ENCODE measurements at regions not wholly inside any gene's neighbourhood (a gene's known extent, or its start where the extent isn't known, plus 50 kb on each side); places are given as distances from the start of the nearest gene placed in this dataset.
"Not testable (repeated sequence)": the region's sequence is repeated elsewhere in the genome, so short reads cannot be mapped to it uniquely, and the experiment has no call there.

- H3K4me3 ChIP-seq (ENCODE audit: low read length in 2 of 2): no peak overlapping the region
- no CpG with 5 or more reads among the region's 1 CpG for WGBS, 2 donors (ENCODE audit: extremely low coverage in 2 of 2, insufficient read length in 2 of 2, insufficient replicate concordance in 1 of 2)
Observed at GRCh38 chr1:70586046-70586445, 175.0 kb downstream of the CTH start.

GRCh38 chr1:70587872-70588366 lies 176.9 kb downstream of the CTH start:
- no CpG with 5 or more reads among the region's 3 CpGs for WGBS, 2 donors (ENCODE audit: extremely low coverage in 2 of 2, insufficient read length in 2 of 2, insufficient replicate concordance in 1 of 2)
- Histone ChIP-seq H4K8ac (ENCODE audit: low read depth, low read length) (no peak overlapping the region), H3K9me3 (replicated peaks in 1 of 2; ENCODE audit: control insufficient read depth in 2 of 2, insufficient read depth in 1 of 2, low read depth in 1 of 2, low read length in 2 of 2) (no peaks in the 10 kb centered on the region), H2BK12ac (ENCODE audit: low read length) (no peak overlapping the region), H3K9ac (ENCODE audit: low read depth, low read length, poor library complexity) (no peak overlapping the region), H2BK15ac (ENCODE audit: low read length) (no peak overlapping the region), H3K27me3 (ENCODE audit: control insufficient read depth in 3 of 3, insufficient read depth in 3 of 3, low read depth in 1 of 3, low read length in 3 of 3) (no peaks in the 10 kb centered on the region), H2BK120ac (ENCODE audit: low read depth, low read length) (no peak overlapping the region), H3K27ac (replicated peaks; ENCODE audit: low read length) (no peak overlapping the region), H3K14ac (ENCODE audit: low read length) (no peak overlapping the region), H3K4me3 (ENCODE audit: low read length in 2 of 2) (no peak overlapping the region), H3K4me2 (ENCODE audit: insufficient read depth, low read length, poor library complexity, severe bottlenecking) (no peak overlapping the region), H3K4ac (ENCODE audit: low read length) (no peak overlapping the region), H2AK5ac (ENCODE audit: low read depth, low read length) (no peak overlapping the region), H4K91ac (ENCODE audit: low read depth, low read length, poor library complexity) (no peak overlapping the region), H3K79me1 (ENCODE audit: low read depth, low read length) (no peaks in the 10 kb centered on the region), H2AFZ (ENCODE audit: low read length) (no peak overlapping the region), H2BK5ac (ENCODE audit: low read length) (no peak overlapping the region), H3K4me1 (ENCODE audit: control insufficient read depth in 2 of 2, insufficient read depth in 1 of 2, low read depth in 1 of 2, low read length in 2 of 2) (no peaks in the 10 kb centered on the region), H3K18ac (ENCODE audit: low read length) (no peak overlapping the region), H3K36me3 (replicated peaks in 1 of 2; ENCODE audit: control insufficient read depth in 2 of 2, insufficient read depth in 2 of 2, low read length in 2 of 2) (no peaks in the 10 kb centered on the region), H3K23ac (ENCODE audit: low read depth, low read length, poor library complexity) (no peak overlapping the region)
- no peak for DNase-seq (ENCODE audit: low spot score)

More at GRCh38 chr1:70586046-70586445, 175.0 kb downstream of the CTH start:
- DNase-seq (ENCODE audit: low spot score): no peak
- no peak overlapping the region for H2BK120ac ChIP-seq (ENCODE audit: low read depth, low read length)
- H4K8ac ChIP-seq (ENCODE audit: low read depth, low read length): no peak overlapping the region
- no peak overlapping the region for H3K9ac ChIP-seq (ENCODE audit: low read depth, low read length, poor library complexity)
- no peak overlapping the region for H2BK12ac ChIP-seq (ENCODE audit: low read length)
- no peak overlapping the region for H3K18ac ChIP-seq (ENCODE audit: low read length)
- no peaks in the 10 kb centered on the region for H3K9me3 ChIP-seq (replicated peaks in 1 of 2; ENCODE audit: control insufficient read depth in 2 of 2, insufficient read depth in 1 of 2, low read depth in 1 of 2, low read length in 2 of 2)
- H2AFZ ChIP-seq (ENCODE audit: low read length): no peak overlapping the region
- no peak overlapping the region for H2BK15ac ChIP-seq (ENCODE audit: low read length)
- H3K79me1 ChIP-seq (ENCODE audit: low read depth, low read length): no peaks in the 10 kb centered on the region
- no peaks in the 10 kb centered on the region for H3K4me1 ChIP-seq (ENCODE audit: control insufficient read depth in 2 of 2, insufficient read depth in 1 of 2, low read depth in 1 of 2, low read length in 2 of 2)
- no peaks in the 10 kb centered on the region for H3K27me3 ChIP-seq (ENCODE audit: control insufficient read depth in 3 of 3, insufficient read depth in 3 of 3, low read depth in 1 of 3, low read length in 3 of 3)
- no peak overlapping the region for H3K4me2 ChIP-seq (ENCODE audit: insufficient read depth, low read length, poor library complexity, severe bottlenecking)
- H3K27ac ChIP-seq (replicated peaks; ENCODE audit: low read length): no peak overlapping the region
- H3K14ac ChIP-seq (ENCODE audit: low read length): no peak overlapping the region
- H4K91ac ChIP-seq (ENCODE audit: low read depth, low read length, poor library complexity): no peak overlapping the region
- H3K4ac ChIP-seq (ENCODE audit: low read length): no peak overlapping the region
- no peak overlapping the region for H2BK5ac ChIP-seq (ENCODE audit: low read length)
- H3K36me3 ChIP-seq (replicated peaks in 1 of 2; ENCODE audit: control insufficient read depth in 2 of 2, insufficient read depth in 2 of 2, low read length in 2 of 2): no peaks in the 10 kb centered on the region
- no peak overlapping the region for H2AK5ac ChIP-seq (ENCODE audit: low read depth, low read length)
- H3K23ac ChIP-seq (ENCODE audit: low read depth, low read length, poor library complexity): no peak overlapping the region

- not testable (repeated sequence) for H3K9me3 ChIP-seq (replicated peaks in 1 of 2; ENCODE audit: control insufficient read depth in 2 of 2, insufficient read depth in 1 of 2, low read depth in 1 of 2, low read length in 2 of 2); H3K9ac ChIP-seq (ENCODE audit: low read depth, low read length, poor library complexity); H4K91ac ChIP-seq (ENCODE audit: low read depth, low read length, poor library complexity); H4K8ac ChIP-seq (ENCODE audit: low read depth, low read length); H3K14ac ChIP-seq (ENCODE audit: low read length); H2BK12ac ChIP-seq (ENCODE audit: low read length); H3K79me1 ChIP-seq (ENCODE audit: low read depth, low read length); H2BK120ac ChIP-seq (ENCODE audit: low read depth, low read length); H3K4me3 ChIP-seq (ENCODE audit: low read length in 2 of 2); H3K4me1 ChIP-seq (ENCODE audit: control insufficient read depth in 2 of 2, insufficient read depth in 1 of 2, low read depth in 1 of 2, low read length in 2 of 2); H3K4me2 ChIP-seq (ENCODE audit: insufficient read depth, low read length, poor library complexity, severe bottlenecking); H3K36me3 ChIP-seq (replicated peaks in 1 of 2; ENCODE audit: control insufficient read depth in 2 of 2, insufficient read depth in 2 of 2, low read length in 2 of 2); H3K4ac ChIP-seq (ENCODE audit: low read length); DNase-seq (ENCODE audit: low spot score); H3K18ac ChIP-seq (ENCODE audit: low read length); H2AFZ ChIP-seq (ENCODE audit: low read length); H3K27ac ChIP-seq (replicated peaks; ENCODE audit: low read length); H3K27me3 ChIP-seq (ENCODE audit: control insufficient read depth in 3 of 3, insufficient read depth in 3 of 3, low read depth in 1 of 3, low read length in 3 of 3); H3K23ac ChIP-seq (ENCODE audit: low read depth, low read length, poor library complexity); H2BK5ac ChIP-seq (ENCODE audit: low read length); H2BK15ac ChIP-seq (ENCODE audit: low read length); H2AK5ac ChIP-seq (ENCODE audit: low read depth, low read length)
- WGBS, 2 donors (ENCODE audit: extremely low coverage in 2 of 2, insufficient read length in 2 of 2, insufficient replicate concordance in 1 of 2): no CpG with 5 or more reads among the region's 3 CpGs
Observed at GRCh38 chr1:70593551-70593950, 182.5 kb downstream of the CTH start.

GRCh38 chr1:70608815-70609214 lies 197.7 kb downstream of the CTH start:
- no peak overlapping the region for H3K23ac ChIP-seq (ENCODE audit: low read depth, low read length, poor library complexity)
- no peak overlapping the region for H2AK5ac ChIP-seq (ENCODE audit: low read depth, low read length)
- H4K8ac ChIP-seq (ENCODE audit: low read depth, low read length): no peak overlapping the region
- H3K9ac ChIP-seq (ENCODE audit: low read depth, low read length, poor library complexity): no peak overlapping the region
- H2AFZ ChIP-seq (ENCODE audit: low read length): no peak overlapping the region
- H3K27me3 ChIP-seq (ENCODE audit: control insufficient read depth in 3 of 3, insufficient read depth in 3 of 3, low read depth in 1 of 3, low read length in 3 of 3): no peaks in the 10 kb centered on the region
- H3K36me3 ChIP-seq (replicated peaks in 1 of 2; ENCODE audit: control insufficient read depth in 2 of 2, insufficient read depth in 2 of 2, low read length in 2 of 2): no peaks in the 10 kb centered on the region
- no peak overlapping the region for H2BK120ac ChIP-seq (ENCODE audit: low read depth, low read length)
- H3K14ac ChIP-seq (ENCODE audit: low read length): no peak overlapping the region
- no peaks in the 10 kb centered on the region for H3K4me1 ChIP-seq (ENCODE audit: control insufficient read depth in 2 of 2, insufficient read depth in 1 of 2, low read depth in 1 of 2, low read length in 2 of 2)
- H3K4ac ChIP-seq (ENCODE audit: low read length): no peak overlapping the region
- no peak overlapping the region for H3K27ac ChIP-seq (replicated peaks; ENCODE audit: low read length)
- no peaks in the 10 kb centered on the region for H3K79me1 ChIP-seq (ENCODE audit: low read depth, low read length)
- no peak overlapping the region for H2BK15ac ChIP-seq (ENCODE audit: low read length)
- no peak overlapping the region for H2BK5ac ChIP-seq (ENCODE audit: low read length)
- DNase-seq (ENCODE audit: low spot score): no peak
- no CpG with 5 or more reads among the region's 2 CpGs for WGBS, 2 donors (ENCODE audit: extremely low coverage in 2 of 2, insufficient read length in 2 of 2, insufficient replicate concordance in 1 of 2)
- no peak overlapping the region for H4K91ac ChIP-seq (ENCODE audit: low read depth, low read length, poor library complexity)
- H3K9me3 ChIP-seq (replicated peaks in 1 of 2; ENCODE audit: control insufficient read depth in 2 of 2, insufficient read depth in 1 of 2, low read depth in 1 of 2, low read length in 2 of 2): no peaks in the 10 kb centered on the region
- H2BK12ac ChIP-seq (ENCODE audit: low read length): no peak overlapping the region
- no peak overlapping the region for H3K4me2 ChIP-seq (ENCODE audit: insufficient read depth, low read length, poor library complexity, severe bottlenecking)
- H3K18ac ChIP-seq (ENCODE audit: low read length): no peak overlapping the region
- H3K4me3 ChIP-seq (ENCODE audit: low read length in 2 of 2): no peak overlapping the region
